Stimulated activated naive CD4-positive, alpha-beta T cell (primary cell): ENCODE measurements at regions not wholly inside any gene's neighbourhood (a gene's known extent, or its start where the extent isn't known, plus 50 kb on each side); places are given as distances from the start of the nearest gene placed in this dataset.

Source experiments
- DNase-seq, 6 experiments: peaks; one replicate each; lab custom pipeline; 2025; lab: John Stamatoyannopoulos, UW

DNA sequence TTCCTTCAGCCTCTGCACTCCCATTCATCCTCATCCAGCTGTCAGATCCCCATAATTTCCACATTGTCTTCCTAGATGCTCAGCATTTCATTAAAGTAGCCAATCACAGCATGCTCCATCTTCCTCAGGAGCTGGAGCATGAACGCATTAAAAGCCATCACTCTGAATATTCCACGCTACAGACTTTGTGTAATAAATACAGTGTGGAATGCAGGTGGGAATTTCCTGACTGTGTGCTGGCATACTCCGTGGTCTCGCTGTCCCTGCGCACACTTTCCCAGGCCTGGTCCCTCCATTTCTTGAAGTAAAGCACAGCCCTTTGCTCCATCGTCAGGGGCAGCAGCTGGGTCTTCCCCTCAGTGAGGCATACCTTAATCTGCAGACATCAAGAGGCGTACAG, 123.7 kb upstream of the NCK2 start:
- no peak for DNase-seq

DNA sequence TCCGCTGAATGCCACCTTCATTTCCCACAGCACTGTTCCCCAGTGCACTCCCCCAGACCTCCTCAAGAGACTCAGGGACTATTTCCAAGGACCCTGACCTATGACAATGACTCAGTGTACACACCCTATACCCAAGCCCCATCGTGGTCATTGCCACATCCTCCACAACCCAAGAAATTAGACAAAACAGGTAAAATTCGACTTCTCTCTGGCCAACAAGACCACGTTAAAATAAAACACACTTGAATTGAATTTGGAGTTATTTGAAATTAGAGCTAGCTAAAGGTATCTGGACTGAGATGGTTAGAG, 126.4 kb upstream of the NCK2 start:
- DNase-seq: no peak

DNA sequence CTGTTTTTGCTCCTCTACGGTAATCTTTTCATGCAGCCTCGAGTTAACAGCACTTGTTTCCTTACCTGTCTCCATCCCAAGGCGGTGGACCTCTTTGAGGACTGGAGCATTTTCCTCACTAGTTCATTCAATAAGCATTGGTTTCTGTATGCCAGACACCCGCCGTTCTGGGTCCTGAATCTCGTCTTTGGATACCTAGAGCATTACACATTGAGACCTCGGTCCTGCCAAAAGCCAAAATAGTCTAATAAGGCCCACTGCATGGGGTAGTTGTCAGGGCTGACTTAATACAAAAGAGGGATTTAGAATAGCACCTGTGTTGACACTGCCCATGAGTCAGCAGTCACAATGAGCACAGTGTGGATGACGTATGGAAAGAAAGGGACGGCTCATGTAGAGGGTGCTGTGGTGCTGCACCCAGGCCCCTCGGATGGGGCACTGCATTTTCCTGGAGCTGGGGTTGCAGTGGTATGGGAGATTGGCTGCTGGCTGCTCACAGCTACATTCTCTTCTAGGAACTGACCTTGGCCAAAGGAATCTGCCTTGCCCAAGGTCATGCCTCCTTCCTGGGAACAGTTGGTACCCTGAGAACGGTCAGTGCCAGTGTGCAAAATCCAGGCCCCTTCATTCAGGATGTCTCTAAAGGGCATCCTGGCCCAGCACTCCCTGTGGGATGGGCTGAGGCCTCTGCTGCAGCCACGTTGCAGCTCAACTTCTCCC, 126.9 kb upstream of the NCK2 start:
- DNase-seq: no peak

DNA sequence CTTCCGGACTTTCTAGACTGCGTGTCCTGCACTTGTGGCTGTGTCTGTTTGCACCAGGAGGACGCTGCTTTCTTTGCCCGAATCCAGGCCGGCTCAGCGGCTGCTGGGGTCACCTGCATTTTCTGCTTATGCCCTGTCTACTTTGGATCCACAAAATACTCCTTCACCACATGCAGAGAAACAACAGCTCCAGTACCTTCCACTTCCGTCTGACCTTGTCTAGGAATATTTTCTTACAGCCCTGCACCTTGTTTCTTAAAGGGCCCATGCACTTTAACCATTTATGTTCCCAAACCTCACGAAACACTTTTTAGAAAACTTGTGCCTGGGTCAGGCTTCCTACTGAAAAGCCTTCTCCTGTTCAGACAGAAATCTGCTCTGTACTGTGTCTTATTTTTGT, 129.4 kb upstream of the NCK2 start:
- DNase-seq: no peak

DNA sequence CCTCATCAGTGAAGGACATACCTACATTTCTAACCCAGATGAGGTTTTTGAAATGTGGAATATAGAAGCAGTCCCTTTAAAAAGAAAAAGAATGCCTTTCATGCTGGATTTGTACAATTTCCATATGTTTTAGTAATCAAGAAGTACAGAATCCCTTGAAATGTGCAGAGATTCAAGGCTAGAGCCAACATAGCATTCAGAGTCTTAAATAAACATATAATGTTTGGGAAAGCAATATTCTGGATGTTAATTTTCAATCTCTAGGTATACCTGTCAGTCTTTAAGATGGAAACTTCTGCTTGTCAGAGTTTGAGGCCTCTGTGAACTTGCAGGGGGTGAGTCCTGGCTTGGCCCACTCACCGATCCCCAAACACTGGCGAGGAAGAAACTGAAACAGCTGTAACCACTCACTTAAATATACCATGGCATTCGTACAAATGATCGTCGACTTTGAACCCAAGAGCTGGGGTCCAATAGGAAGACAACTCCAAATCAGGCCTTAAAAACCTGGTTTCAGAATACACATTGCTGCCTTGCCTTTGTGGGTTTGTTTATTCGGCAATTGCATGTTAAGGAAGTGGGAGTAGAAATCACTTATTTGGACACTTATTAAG, 132.8 kb upstream of the NCK2 start:
- DNase-seq: no peak

DNA sequence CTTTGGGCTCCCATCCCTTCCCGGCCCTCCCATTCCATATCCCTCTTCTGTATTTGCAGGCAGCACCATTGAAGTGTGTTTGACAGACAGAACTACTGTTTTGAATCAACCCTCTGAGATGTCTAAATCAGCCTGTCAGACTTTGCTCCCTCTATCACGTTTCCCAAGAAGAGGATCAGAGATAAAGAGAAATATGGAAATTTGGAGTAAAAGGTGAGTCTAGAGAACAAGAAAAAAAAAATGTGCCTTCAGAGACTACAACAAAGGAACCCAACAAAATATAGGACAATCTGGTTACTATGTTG, 133.4 kb upstream of the NCK2 start:
- no peak for DNase-seq

DNA sequence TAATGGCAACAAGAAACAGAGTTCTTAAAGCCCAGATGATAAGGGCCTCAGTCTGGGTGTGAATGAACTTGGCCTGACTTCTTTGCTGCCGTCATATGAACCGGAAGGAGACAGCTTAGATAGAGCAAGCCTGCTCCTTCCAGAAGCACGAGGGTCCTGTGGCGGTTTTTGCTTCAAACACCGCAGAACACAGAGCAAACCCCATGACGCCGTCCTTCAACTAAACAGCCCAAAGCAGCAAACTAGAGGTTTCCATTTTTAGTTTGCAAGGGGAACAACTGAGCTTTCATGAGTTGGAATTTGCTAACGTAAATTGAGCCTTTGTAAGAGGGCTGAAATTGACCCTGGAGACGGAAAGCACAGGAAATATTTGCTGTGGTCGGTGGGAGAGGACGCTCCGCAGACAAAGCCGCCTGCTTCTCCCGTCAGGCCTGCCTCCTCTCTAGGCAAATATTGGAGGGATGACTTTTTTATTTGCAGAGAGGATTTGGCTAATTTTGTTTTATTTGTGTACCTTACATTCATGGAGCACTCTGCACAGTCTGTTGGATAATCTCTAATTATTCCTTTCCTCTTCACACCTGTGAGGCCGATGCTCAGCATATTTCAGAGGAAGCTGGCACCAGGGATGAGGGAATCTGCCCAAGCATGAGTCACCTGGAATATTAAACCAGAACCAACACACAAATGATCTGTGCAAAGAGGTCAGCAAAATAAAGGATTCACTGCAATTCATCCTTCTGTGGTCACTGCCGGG, 134.0 kb upstream of the NCK2 start:
- DNase-seq: no peak

DNA sequence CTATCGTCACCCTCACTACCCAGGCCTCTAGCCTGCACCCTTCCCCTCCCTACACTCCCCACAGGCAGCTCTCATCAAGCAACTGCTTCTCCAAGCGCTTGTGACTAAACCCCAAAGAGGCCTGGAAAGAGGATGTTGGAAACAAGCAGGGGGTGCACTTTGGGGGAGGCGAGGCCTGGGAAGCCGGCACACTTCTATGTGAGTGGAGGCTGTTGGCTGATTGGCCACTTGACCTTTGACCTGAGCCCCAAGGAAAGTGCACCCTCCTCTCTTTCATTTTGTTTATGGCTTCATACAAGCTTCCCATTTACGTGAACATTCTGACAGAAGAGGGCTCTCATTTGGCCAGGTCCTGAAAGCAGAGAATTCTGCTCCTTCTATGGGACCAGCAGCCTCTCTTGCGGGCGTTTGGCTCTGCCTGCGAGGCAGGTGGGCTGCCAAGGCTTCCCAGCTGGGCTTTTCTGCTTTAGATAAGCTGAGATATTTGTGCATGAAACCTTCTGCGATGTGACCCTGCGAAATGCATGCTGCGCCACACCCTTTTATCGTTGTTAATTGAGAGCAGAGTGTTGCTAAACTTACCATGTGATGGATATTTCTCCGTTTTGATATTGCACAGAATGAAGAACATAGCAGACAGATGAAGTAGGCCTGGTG, 134.8 kb upstream of the NCK2 start:
- DNase-seq: no peak

DNA sequence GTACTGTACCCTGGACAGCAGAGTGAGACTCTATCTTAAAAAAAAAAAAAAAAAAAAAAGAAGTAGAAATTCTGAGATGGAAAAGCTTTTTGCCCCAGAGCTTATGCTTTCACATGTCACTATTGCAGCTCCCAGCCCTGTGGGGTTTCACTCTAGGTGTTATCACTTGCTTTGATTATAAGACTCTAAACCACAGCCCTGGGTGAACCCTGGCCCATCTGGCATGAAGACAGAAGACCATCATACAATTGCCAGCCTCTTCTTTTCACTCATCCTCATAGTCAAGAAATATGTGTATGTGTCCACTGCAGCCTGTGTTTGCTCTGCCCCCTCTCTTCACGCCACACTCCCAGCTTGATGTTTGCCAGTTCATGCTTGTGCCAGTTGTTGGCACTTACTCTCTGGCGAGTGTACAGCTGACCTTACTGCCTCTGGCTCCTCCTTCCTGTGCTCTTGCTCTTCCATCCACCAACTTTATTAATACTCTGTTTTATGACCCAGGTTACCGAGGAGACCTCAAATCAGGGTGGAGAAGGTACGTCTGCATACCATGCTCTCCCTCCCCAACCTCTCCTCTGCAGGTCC, 136.7 kb upstream of the NCK2 start:
- DNase-seq: no peak

DNA sequence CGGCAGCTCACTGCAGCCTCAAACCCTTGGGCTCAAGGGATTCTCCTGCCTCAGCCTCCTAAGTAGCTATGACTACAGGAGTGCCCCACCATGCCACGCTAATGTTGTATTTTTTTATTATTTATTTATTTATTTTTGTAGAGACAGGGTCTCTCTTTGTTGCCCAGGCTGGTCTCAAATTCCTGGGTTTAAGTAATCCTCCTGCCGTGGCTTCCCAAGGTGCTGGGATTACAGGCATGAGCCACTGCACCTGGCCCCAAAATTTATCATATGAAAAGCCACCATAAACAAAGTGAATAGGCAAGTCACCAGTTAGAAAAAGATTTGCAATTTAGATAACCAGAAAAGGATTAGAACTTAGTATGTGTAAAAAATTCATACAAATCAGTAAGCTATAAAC, 138.6 kb upstream of the NCK2 start:
- no peak for DNase-seq

DNA sequence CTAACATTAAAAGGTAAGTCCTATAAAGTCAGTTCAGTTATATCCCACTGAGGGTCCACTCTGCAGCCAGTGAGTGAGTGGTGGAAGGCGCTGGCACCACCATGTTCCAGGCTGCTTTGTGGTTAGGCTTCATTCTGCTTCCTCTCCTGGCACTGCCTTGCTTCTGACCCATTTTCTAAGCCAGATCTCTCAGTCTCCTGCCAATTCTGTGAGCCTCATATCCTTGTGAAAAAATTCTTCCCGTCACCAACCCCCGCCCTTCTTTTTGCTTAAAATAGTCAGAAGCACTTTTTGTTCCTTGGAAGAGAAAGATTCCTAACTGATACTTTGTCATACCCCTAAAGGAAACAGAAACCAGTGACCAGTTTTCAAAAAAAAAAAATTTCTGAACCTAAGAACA, 139.8 kb upstream of the NCK2 start:
- DNase-seq: no peak

DNA sequence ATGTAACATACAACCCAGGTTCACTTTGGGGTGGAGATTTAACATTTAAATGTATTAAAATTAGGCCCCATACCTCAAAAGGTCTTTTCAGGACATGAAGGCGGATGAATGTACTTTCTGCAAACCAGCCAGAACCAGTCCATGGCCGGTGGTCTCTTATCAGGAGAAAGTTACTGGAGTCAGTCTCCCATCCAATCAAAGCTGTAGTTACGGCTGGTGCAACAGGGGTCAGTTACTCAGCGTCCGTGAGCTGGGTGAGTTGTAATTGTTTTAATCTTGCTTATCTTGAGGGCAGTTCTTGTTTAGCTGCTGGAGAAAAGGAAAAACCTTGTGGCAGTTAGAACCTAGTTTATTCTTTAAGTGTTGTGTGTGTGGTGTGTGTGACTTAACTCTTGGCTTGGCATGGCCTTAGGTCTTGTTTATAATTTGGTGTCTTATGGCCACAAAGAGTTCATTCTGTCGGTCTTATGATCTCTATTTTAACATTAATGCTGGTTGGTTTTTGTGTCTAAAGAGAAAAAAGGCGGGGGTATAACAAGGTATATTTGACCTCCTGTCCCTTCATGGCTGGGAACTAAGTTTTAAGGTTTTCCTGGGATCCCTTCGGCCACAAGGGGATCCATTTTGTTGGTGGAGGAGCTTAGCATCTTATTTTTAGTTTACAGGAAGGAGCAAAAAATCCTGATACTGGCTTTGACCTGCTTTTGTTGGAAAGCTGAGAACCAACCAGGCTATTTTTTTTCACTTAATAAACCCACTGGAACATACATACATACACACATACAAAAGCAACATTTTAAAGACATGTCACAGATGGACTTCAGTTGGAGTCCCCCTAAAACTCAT, 143.5 kb upstream of the NCK2 start:
- DNase-seq: no peak

DNA sequence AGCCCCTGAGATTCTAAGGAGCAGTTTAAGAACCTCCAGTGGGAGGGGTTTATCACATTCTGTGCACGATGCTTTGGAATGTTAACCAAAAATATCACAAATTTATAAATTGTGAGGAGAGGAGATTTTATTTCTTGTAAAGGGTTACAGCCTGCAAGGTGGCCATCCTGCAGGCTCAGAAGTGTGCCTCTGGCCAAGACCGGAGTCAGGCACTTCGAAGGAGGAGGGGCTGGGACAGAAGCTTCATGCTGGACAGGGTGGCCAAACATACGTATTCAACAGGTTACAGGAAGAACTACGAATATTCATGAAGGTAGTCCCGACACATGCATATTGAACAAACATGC, 144.1 kb upstream of the NCK2 start:
- no peak for DNase-seq

DNA sequence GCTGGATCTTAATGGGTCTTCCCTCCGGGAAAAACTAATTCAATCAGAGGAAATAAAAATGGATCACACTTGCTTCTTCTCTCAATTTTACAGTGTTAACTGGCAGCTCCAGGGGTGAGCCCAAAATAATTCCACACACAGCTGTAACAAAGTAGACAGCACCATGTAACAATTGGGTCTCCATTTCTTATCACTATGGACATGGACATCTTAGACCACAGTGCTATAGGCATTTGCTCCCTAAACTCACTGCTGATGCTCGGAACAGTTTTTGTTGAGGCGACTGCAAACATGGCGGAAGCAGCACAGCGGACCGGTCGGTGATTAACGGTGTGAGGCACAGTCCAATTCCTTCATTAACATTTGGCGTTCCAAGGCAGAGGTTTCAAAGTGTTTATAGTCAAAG, 144.7 kb upstream of the NCK2 start:
- DNase-seq: no peak

DNA sequence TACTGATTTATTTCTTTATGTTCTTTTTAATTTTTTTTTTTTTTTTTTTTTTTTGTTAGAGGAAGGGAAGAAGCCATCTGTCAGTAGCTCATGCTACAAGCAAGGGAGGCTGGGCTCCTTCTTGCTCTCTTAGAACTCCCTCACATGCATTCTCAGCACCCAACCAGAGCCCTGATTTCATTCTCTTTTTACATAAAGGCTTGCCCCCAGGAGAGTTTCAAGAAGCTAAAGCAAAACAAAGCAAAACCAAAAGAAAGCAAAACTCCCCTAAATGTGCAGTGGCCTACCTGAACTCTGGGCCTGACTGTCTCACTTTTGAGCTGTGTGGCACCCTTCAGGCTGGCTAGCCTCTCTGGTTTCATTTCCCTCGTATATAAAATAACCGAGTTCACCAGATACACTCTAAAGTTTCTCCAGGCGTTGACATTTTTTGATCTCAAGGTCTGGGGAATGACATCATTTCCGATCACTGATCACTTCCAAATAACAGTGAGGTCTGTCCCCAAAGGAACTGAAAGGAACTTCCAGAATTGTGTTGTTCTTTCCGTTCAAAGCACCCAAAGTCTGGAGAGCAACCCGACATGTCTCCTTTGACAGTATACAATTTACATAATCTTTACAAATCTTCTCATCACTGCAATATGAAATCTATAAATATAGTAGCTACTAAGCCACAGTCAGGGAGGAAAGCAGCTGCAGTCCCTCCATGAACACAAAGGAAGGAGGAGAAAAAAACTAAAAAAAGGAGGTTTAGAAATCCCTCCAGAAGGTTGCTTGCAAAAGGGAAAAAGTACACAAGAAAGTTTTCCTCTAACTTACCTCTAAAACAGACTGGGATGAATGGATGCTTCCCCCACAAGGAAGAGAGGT, 145.6 kb upstream of the NCK2 start:
- DNase-seq: peak in 1 of 6 experiments; percentile 6

DNA sequence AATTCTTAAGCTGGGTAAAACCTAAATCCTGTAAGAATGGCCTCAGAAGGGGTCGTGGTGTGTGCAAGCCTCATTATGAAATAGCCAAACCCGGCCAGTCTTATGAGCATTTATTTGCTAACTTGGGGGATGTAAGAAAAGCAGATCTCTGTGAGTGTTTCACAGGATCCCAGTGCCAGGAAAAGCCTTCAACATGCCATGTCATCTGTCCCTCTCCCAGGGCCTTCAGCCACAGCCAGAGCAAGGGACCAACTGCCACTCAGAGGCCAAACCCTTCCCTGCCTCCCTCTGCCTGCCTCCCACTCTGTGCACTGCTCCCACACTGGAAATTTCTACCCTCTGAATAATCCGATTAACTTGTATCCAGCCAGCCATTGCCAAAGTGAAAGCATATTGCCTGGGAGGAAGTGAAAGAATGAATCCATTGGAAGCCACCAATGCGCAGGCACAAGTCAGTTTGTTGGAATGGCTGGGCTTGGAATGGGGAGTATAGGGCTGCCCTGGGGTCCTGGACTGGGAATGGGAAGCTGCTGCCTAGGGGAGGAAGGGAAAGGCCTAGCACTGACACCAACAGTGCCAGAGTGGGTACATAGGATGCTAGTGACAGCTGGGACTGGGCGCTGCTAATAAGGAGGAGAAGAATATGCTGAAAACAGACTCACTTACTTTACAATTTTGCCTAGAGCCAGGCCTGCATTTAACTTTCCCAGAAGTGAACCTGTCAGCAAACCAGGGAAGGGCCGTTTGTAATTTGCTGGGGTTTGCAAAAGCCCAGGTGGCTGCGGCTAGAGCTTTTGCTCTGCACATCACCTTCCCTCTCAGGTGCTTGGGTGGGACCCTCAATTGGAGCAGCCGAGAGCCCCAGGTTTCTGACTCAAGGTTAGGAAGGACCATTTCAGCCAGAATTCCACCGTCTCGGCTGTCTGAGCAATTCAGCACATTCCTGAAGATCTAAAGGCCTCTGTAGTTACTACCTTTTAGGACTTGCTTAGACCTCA, 146.6 kb upstream of the NCK2 start:
- no peak for DNase-seq

DNA sequence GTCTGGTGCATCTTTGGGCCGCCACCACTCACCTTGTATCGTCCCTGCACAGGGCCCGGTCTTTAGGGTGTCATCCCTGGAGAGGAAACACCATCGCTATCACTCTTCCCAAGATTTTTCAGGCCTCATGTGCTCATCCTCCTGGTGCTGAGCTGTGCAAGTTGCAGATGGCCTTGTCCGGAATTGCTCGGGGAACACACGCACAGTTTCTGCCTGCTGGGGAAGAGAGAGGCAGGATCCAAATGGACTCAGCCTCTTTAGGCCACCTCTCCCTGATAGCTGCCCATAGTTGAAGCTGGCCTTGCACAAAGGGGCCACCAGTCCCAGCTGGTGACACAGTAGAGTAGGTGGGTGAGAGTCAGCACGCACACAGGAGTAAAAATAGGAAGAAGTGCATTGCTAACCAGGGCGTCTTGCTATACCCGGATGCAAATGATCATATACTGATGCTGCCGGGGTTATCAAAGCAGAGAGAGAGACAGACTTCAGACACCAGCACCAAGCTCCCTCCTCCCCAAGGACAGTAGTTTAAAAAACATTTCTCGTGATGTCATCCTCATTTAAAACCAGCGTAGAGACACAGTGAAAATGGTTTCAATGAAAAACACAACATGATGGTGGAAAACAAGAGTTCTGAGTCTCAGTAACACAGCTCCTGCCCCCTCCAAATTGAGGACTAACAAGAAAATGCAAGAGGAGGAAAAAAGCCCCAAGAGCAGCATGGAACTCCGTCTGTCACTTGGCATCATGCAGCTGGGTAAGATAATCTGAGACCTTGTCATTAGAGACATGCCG, 147.5 kb upstream of the NCK2 start:
- peak in 1 of 6 experiments; percentile 7 for DNase-seq

DNA sequence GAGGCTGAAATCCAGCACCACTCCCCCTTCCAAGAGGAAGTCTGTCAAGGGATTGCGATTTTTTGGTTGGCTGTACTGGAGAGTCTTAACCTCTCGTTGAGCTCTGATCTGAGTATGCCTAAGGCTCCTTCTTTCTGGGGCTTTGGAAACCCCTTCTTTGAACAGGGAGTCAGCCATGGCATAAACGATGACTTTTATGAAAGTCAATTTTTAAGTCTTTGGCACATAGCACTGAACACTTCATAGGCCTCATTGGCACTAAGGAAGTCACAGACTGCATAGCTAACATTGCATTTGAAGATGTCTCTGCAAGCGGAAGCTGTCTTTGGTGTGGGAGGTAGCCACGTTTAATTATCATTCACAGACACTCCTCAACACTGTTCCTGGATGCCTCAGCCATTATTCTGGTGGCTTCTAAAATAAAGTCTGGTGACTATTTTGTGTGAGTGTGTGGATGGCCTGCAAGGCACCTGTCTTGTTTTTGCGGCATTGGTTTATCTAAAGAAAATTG, 148.2 kb upstream of the NCK2 start:
- DNase-seq: peak in 2 of 6 experiments; percentile 6 to 13

DNA sequence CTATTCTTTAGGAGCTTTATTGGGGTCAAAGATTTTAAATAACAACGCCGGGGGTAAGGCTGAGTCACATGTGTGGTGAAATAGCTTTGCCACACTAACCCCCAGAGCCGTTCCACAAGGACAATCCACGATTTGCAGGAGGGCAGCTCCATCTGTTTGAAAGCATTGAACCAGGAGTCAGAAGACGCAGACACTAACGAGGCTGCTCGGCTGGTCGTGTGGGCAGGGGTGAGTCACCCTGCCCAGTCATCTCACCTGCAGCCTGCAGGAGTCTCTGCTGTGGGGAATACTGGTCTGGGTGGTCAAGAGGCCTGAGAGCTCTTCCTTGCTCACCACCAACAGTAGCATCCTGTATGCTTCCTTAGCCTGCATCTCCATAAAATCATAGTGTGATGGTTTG, 149.2 kb upstream of the NCK2 start:
- no peak for DNase-seq
